ENCODE measurements at regions not wholly inside any gene's neighbourhood (a gene's known extent, or its start where the extent isn't known, plus 50 kb on each side); places are given as distances from the start of the nearest gene placed in this dataset.

GRCh38 chr12:62158461-62159360 lies 101.5 kb upstream of the USP15 start:
- no peaks in the 10 kb centered on the region for H3K4me1 ChIP-seq (ENCODE audit: control insufficient read depth, insufficient read depth, low read length, unreplicated experiment)
- no peak overlapping the region for H2AFZ ChIP-seq (ENCODE audit: low read length, unreplicated experiment)
- no peaks in the 10 kb centered on the region for H3K36me3 ChIP-seq (ENCODE audit: insufficient read depth, low read length)
- no peak overlapping the region for H3K27ac ChIP-seq (ENCODE audit: low read depth, low read length)
- H3K27me3 ChIP-seq (ENCODE audit: insufficient read depth, low read length) = peaks cover 15% of the 10 kb centered on the region
- no peaks in the 10 kb centered on the region for H3K79me2 ChIP-seq (ENCODE audit: control insufficient read depth, insufficient read depth, low read length, unreplicated experiment)
- no peak overlapping the region for H3K4me3 ChIP-seq (ENCODE audit: low read depth, low read length)

GRCh38 chr12:62162214-62162613 lies 98.0 kb upstream of the USP15 start:
- no peak overlapping the region for H3K27ac ChIP-seq (ENCODE audit: low read depth, low read length)
- H2AFZ ChIP-seq (ENCODE audit: low read length, unreplicated experiment) = no peak overlapping the region
- H3K79me2 ChIP-seq (ENCODE audit: control insufficient read depth, insufficient read depth, low read length, unreplicated experiment) = no peaks in the 10 kb centered on the region
- no peaks in the 10 kb centered on the region for H3K36me3 ChIP-seq (ENCODE audit: insufficient read depth, low read length)
- no peaks in the 10 kb centered on the region for H3K4me1 ChIP-seq (ENCODE audit: control insufficient read depth, insufficient read depth, low read length, unreplicated experiment)
- peaks cover 22% of the 10 kb centered on the region for H3K27me3 ChIP-seq (ENCODE audit: insufficient read depth, low read length)
- H3K4me3 ChIP-seq (ENCODE audit: low read depth, low read length) = no peak overlapping the region

GRCh38 chr12:62163368-62163767 lies 96.8 kb upstream of the USP15 start:
- Histone ChIP-seq H3K27me3 (ENCODE audit: insufficient read depth, low read length) (peaks cover 21% of the 10 kb centered on the region; the same call in 1 of the 2 replicates), H2AFZ (ENCODE audit: low read length, unreplicated experiment) (no peak overlapping the region), H3K79me2 (ENCODE audit: control insufficient read depth, insufficient read depth, low read length, unreplicated experiment) (no peaks in the 10 kb centered on the region), H3K27ac (ENCODE audit: low read depth, low read length) (no peak overlapping the region), H3K4me3 (ENCODE audit: low read depth, low read length) (no peak overlapping the region), H3K36me3 (ENCODE audit: insufficient read depth, low read length) (no peaks in the 10 kb centered on the region), H3K4me1 (ENCODE audit: control insufficient read depth, insufficient read depth, low read length, unreplicated experiment) (no peaks in the 10 kb centered on the region)

- no peaks in the 10 kb centered on the region for H3K4me1 ChIP-seq (ENCODE audit: control insufficient read depth, insufficient read depth, low read length, unreplicated experiment)
- H3K27me3 ChIP-seq (ENCODE audit: insufficient read depth, low read length) = peaks cover 21% of the 10 kb centered on the region; the same call in 1 of the 2 replicates
- no peak overlapping the region for H2AFZ ChIP-seq (ENCODE audit: low read length, unreplicated experiment)
- H3K79me2 ChIP-seq (ENCODE audit: control insufficient read depth, insufficient read depth, low read length, unreplicated experiment) = no peaks in the 10 kb centered on the region
- H3K27ac ChIP-seq (ENCODE audit: low read depth, low read length) = no peak overlapping the region
- no peak overlapping the region for H3K4me3 ChIP-seq (ENCODE audit: low read depth, low read length)
- no peaks in the 10 kb centered on the region for H3K36me3 ChIP-seq (ENCODE audit: insufficient read depth, low read length)
These were observed 96.2 kb upstream of the USP15 start for GRCh38 chr12:62164036-62164435.

- Histone ChIP-seq H3K27ac (ENCODE audit: low read depth, low read length) (no peak overlapping the region), H2AFZ (ENCODE audit: low read length, unreplicated experiment) (no peak overlapping the region), H3K4me3 (ENCODE audit: low read depth, low read length) (no peak overlapping the region), H3K79me2 (ENCODE audit: control insufficient read depth, insufficient read depth, low read length, unreplicated experiment) (no peaks in the 10 kb centered on the region), H3K27me3 (ENCODE audit: insufficient read depth, low read length) (peaks cover 29% of the 10 kb centered on the region), H3K36me3 (ENCODE audit: insufficient read depth, low read length) (no peaks in the 10 kb centered on the region), H3K4me1 (ENCODE audit: control insufficient read depth, insufficient read depth, low read length, unreplicated experiment) (no peaks in the 10 kb centered on the region)
These were observed 93.7 kb upstream of the USP15 start for GRCh38 chr12:62166525-62166924.

- Histone ChIP-seq H2AFZ (ENCODE audit: low read length, unreplicated experiment) (no peak overlapping the region), H3K27ac (ENCODE audit: low read depth, low read length) (no peak overlapping the region), H3K4me1 (ENCODE audit: control insufficient read depth, insufficient read depth, low read length, unreplicated experiment) (no peaks in the 10 kb centered on the region), H3K4me3 (ENCODE audit: low read depth, low read length) (no peak overlapping the region), H3K79me2 (ENCODE audit: control insufficient read depth, insufficient read depth, low read length, unreplicated experiment) (no peaks in the 10 kb centered on the region), H3K27me3 (ENCODE audit: insufficient read depth, low read length) (peaks cover 22% of the 10 kb centered on the region), H3K36me3 (ENCODE audit: insufficient read depth, low read length) (no peaks in the 10 kb centered on the region)
These were observed 91.8 kb upstream of the USP15 start for GRCh38 chr12:62168411-62168810.

- H3K4me1 ChIP-seq (ENCODE audit: control insufficient read depth, insufficient read depth, low read length, unreplicated experiment) = no peaks in the 10 kb centered on the region
- H3K27me3 ChIP-seq (ENCODE audit: insufficient read depth, low read length) = peaks cover 25% of the 10 kb centered on the region
- H3K27ac ChIP-seq (ENCODE audit: low read depth, low read length) = no peak overlapping the region
- no peak overlapping the region for H3K4me3 ChIP-seq (ENCODE audit: low read depth, low read length)
- no peaks in the 10 kb centered on the region for H3K79me2 ChIP-seq (ENCODE audit: control insufficient read depth, insufficient read depth, low read length, unreplicated experiment)
- H3K36me3 ChIP-seq (ENCODE audit: insufficient read depth, low read length) = no peaks in the 10 kb centered on the region
- no peak overlapping the region for H2AFZ ChIP-seq (ENCODE audit: low read length, unreplicated experiment)
These were observed 90.0 kb upstream of the USP15 start for GRCh38 chr12:62170241-62170640.

- Histone ChIP-seq H3K27me3 (ENCODE audit: insufficient read depth, low read length) (peaks cover 83% of the 10 kb centered on the region), H2AFZ (ENCODE audit: low read length, unreplicated experiment) (no peak overlapping the region), H3K4me1 (ENCODE audit: control insufficient read depth, insufficient read depth, low read length, unreplicated experiment) (no peaks in the 10 kb centered on the region), H3K79me2 (ENCODE audit: control insufficient read depth, insufficient read depth, low read length, unreplicated experiment) (no peaks in the 10 kb centered on the region), H3K4me3 (ENCODE audit: low read depth, low read length) (peak overlapping the region; percentile 63), H3K36me3 (ENCODE audit: insufficient read depth, low read length) (no peaks in the 10 kb centered on the region), H3K27ac (ENCODE audit: low read depth, low read length) (no peak overlapping the region)
These were observed 69.3 kb upstream of the USP15 start for GRCh38 chr12:62190689-62191490.

- Histone ChIP-seq H3K27me3 (ENCODE audit: insufficient read depth, low read length) (peaks cover 87% of the 10 kb centered on the region), H3K36me3 (ENCODE audit: insufficient read depth, low read length) (no peaks in the 10 kb centered on the region), H3K27ac (ENCODE audit: low read depth, low read length) (no peak overlapping the region), H3K4me1 (ENCODE audit: control insufficient read depth, insufficient read depth, low read length, unreplicated experiment) (no peaks in the 10 kb centered on the region), H3K79me2 (ENCODE audit: control insufficient read depth, insufficient read depth, low read length, unreplicated experiment) (no peaks in the 10 kb centered on the region), H2AFZ (ENCODE audit: low read length, unreplicated experiment) (no peak overlapping the region), H3K4me3 (ENCODE audit: low read depth, low read length) (peak overlapping the region; percentile 63)
These were observed 68.6 kb upstream of the USP15 start for GRCh38 chr12:62191491-62192179.

- Histone ChIP-seq H3K27ac (ENCODE audit: low read depth, low read length) (no peak overlapping the region), H3K79me2 (ENCODE audit: control insufficient read depth, insufficient read depth, low read length, unreplicated experiment) (no peaks in the 10 kb centered on the region), H3K4me3 (ENCODE audit: low read depth, low read length) (peak overlapping the region; percentile 63), H2AFZ (ENCODE audit: low read length, unreplicated experiment) (peak overlapping the region; percentile 54), H3K27me3 (ENCODE audit: insufficient read depth, low read length) (peaks cover 85% of the 10 kb centered on the region), H3K36me3 (ENCODE audit: insufficient read depth, low read length) (no peaks in the 10 kb centered on the region), H3K4me1 (ENCODE audit: control insufficient read depth, insufficient read depth, low read length, unreplicated experiment) (no peaks in the 10 kb centered on the region)
These were observed 67.9 kb upstream of the USP15 start for GRCh38 chr12:62192180-62192902.
